ENCODE measurements at regions not wholly inside any gene's neighbourhood (a gene's known extent, or its start where the extent isn't known, plus 50 kb on each side); places are given as distances from the start of the nearest gene placed in this dataset.

GRCh38 chr6:71387179-71387578 is 98.6 kb downstream of the OGFRL1 start:
- H3K27me3 ChIP-seq (ENCODE audit: control insufficient read depth, insufficient read depth, low read length, poor library complexity, severe bottlenecking), result peaks cover 41% of the 10 kb centered on the region
- peaks cover 21% of the 10 kb centered on the region for H3K4me1 Mint-ChIP-seq
- no peak for TF ChIP-seq CTCF (conservative IDR thresholded peaks at IDR 0.05)
- H3K4me3 Mint-ChIP-seq, result no peak overlapping the region
- H3K27ac Mint-ChIP-seq, result no peak overlapping the region
- no peaks in the 10 kb centered on the region for H3K9me3 ChIP-seq (ENCODE audit: control insufficient read depth, low read length)
- H3K27ac ChIP-seq (ENCODE audit: low read depth, low read length), result no peak overlapping the region
- H3K4me3 ChIP-seq (ENCODE audit: low read length), result no peak overlapping the region
- no peak for DNase-seq
- no peak overlapping the region for H3K9ac ChIP-seq (ENCODE audit: extremely low read depth, low read length, poor library complexity, severe bottlenecking)
- H3K4me1 ChIP-seq (ENCODE audit: control insufficient read depth, insufficient read depth, low read length), result no peaks in the 10 kb centered on the region
- H3K9me3 Mint-ChIP-seq, result no peaks in the 10 kb centered on the region
- no peaks in the 10 kb centered on the region for H3K36me3 Mint-ChIP-seq (ENCODE audit: low read depth)
- H3K27me3 Mint-ChIP-seq (ENCODE audit: insufficient read depth), result peaks cover 18% of the 10 kb centered on the region
- no peaks in the 10 kb centered on the region for H3K36me3 ChIP-seq (ENCODE audit: control insufficient read depth, insufficient read depth, low read length)

- Histone ChIP-seq H3K36me3 (ENCODE audit: control insufficient read depth, insufficient read depth, low read length) (no peaks in the 10 kb centered on the region), H3K27me3 (ENCODE audit: control insufficient read depth, insufficient read depth, low read length, poor library complexity, severe bottlenecking) (peaks cover 52% of the 10 kb centered on the region), H3K4me1 (ENCODE audit: control insufficient read depth, insufficient read depth, low read length) (no peaks in the 10 kb centered on the region), H3K27ac (ENCODE audit: low read depth, low read length) (no peak overlapping the region), H3K4me3 (ENCODE audit: low read length) (no peak overlapping the region), H3K9me3 (ENCODE audit: control insufficient read depth, low read length) (no peaks in the 10 kb centered on the region), H3K9ac (ENCODE audit: extremely low read depth, low read length, poor library complexity, severe bottlenecking) (no peak overlapping the region)
- no peak for TF ChIP-seq CTCF (conservative IDR thresholded peaks at IDR 0.05)
- peaks cover 18% of the 10 kb centered on the region for H3K27me3 Mint-ChIP-seq (ENCODE audit: insufficient read depth)
- H3K4me1 Mint-ChIP-seq, result peaks cover 21% of the 10 kb centered on the region
- DNase-seq, result no peak
- no peak overlapping the region for H3K4me3 Mint-ChIP-seq
- no peak overlapping the region for H3K27ac Mint-ChIP-seq
- no peaks in the 10 kb centered on the region for H3K9me3 Mint-ChIP-seq
- WGBS, 2 experiments (ENCODE audit: insufficient coverage in 1 of 2, insufficient read length in 1 of 2), result 67% methylated on average over 1 of the region's 1 CpG; no CpG with 5 or more reads in 1 of the 2 experiments
- no peaks in the 10 kb centered on the region for H3K36me3 Mint-ChIP-seq (ENCODE audit: low read depth)
These were observed 99.6 kb downstream of the OGFRL1 start for GRCh38 chr6:71388068-71388744.

DNA sequence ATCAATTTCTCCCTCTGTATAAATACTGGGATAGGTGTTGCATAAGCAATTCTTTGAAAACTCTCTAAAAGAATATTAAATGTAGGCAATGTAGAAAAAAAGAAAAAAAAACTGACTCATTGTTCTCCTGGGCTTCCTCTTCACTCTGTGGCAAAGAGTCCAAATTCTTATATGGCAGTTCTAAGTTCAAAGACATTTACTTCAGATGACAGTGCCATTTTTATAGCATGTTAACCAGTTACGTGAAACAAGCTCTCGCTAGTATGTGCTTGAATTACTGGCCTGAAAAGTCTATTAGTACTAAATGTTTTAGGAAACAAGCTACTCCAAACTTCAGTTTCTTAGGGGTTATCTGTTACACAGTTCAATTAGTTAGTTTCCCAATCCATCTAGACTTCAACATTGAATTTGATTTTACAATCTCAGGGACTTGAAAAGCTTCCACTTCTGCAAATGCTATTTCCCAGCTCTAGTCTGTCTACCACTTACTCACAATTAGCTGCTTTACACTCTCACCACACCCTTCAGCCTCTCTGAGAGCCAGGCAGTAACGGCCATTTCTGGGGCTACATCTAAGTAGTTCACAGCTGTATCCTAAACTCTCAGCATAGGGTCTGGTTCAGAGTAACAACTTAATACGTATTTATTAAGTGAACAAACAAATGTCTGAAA is 100.4 kb downstream of the OGFRL1 start:
- WGBS, 2 experiments (ENCODE audit: insufficient coverage in 1 of 2, insufficient read length in 1 of 2), result 63 to 75% methylated on average over 4 of the region's 4 CpGs
- H3K9me3 ChIP-seq (ENCODE audit: control insufficient read depth, low read length), result no peaks in the 10 kb centered on the region
- H3K9ac ChIP-seq (ENCODE audit: extremely low read depth, low read length, poor library complexity, severe bottlenecking), result no peak overlapping the region
- no peak for TF ChIP-seq CTCF (conservative IDR thresholded peaks at IDR 0.05)
- Mint-ChIP-seq H3K9me3 (no peaks in the 10 kb centered on the region), H3K27ac (no peak overlapping the region), H3K27me3 (ENCODE audit: insufficient read depth) (peaks cover 21% of the 10 kb centered on the region), H3K36me3 (ENCODE audit: low read depth) (no peaks in the 10 kb centered on the region), H3K4me1 (peaks cover 22% of the 10 kb centered on the region), H3K4me3 (no peak overlapping the region)
- no peaks in the 10 kb centered on the region for H3K36me3 ChIP-seq (ENCODE audit: control insufficient read depth, insufficient read depth, low read length)
- no peak for DNase-seq
- no peak overlapping the region for H3K27ac ChIP-seq (ENCODE audit: low read depth, low read length)
- H3K27me3 ChIP-seq (ENCODE audit: control insufficient read depth, insufficient read depth, low read length, poor library complexity, severe bottlenecking), result peaks cover 60% of the 10 kb centered on the region
- no peaks in the 10 kb centered on the region for H3K4me1 ChIP-seq (ENCODE audit: control insufficient read depth, insufficient read depth, low read length)
- H3K4me3 ChIP-seq (ENCODE audit: low read length), result no peak overlapping the region
